OCI-LY1 (cell line): ENCODE measurements at regions not wholly inside any gene's neighbourhood (a gene's known extent, or its start where the extent isn't known, plus 50 kb on each side); places are given as distances from the start of the nearest gene placed in this dataset.

Experiments
- H2AFZ ChIP-seq: fragments of 200-600 bp; sonication (generic), shearing (Covaris generic); 2 replicates; pipeline ENCODE4 v1.6.0; 2014; ENCODE audit warnings: antibody characterized with exemption, mild to moderate bottlenecking, low read length
- H3F3A ChIP-seq: fragments of 200-600 bp; sonication (generic), shearing (Covaris generic); 2 replicates; pipeline ENCODE4 v1.6.0; 2014; ENCODE audit warnings: mild to moderate bottlenecking, antibody characterized with exemption, low read length, moderate library complexity; ENCODE audit not compliant: insufficient read depth
- H3K27ac ChIP-seq: fragments of 200-600 bp; sonication (generic); 2 replicates; pipeline ENCODE4 v1.5.1; 2014; ENCODE audit warnings: low read length, mixed run types, mild to moderate bottlenecking, low read depth; ENCODE audit not compliant: poor library complexity, severe bottlenecking
- H3K27me3 ChIP-seq: fragments of 200-600 bp; sonication (generic); 2 replicates; pipeline ENCODE4 v1.6.0; 2014; ENCODE audit warnings: antibody characterized with exemption, mild to moderate bottlenecking, low read length, moderate library complexity; ENCODE audit not compliant: insufficient read depth
- H3K36me3 ChIP-seq: fragments of 200-600 bp; sonication (generic); 2 replicates; pipeline ENCODE4 v1.6.1; 2014; ENCODE audit warnings: mild to moderate bottlenecking, antibody characterized with exemption, low read length, moderate library complexity, mixed read lengths; ENCODE audit not compliant: insufficient read depth
- H3K4me1 ChIP-seq: fragments of 200-600 bp; sonication (generic); 2 replicates; pipeline ENCODE4 v1.5.1; 2014; ENCODE audit warnings: mild to moderate bottlenecking, low read length, moderate library complexity; ENCODE audit not compliant: insufficient read depth, severe bottlenecking
- H3K4me2 ChIP-seq: fragments of 200-600 bp; sonication (generic), shearing (Covaris generic); 2 replicates; pipeline ENCODE4 v1.6.1; 2014; ENCODE audit warnings: low read length
- H3K4me3 ChIP-seq: fragments of 200-600 bp; sonication (generic); 2 replicates; pipeline ENCODE4 v1.5.1; 2014; ENCODE audit warnings: low read length, low read depth, mild to moderate bottlenecking, mixed read lengths; ENCODE audit not compliant: poor library complexity, severe bottlenecking
- H3K79me2 ChIP-seq: fragments of 200-600 bp; shearing (Covaris generic); 2 replicates; pipeline ENCODE4 v1.6.1; 2016; ENCODE audit warnings: mixed run types, low read length, mixed read lengths; ENCODE audit not compliant: insufficient read depth
- H3K9ac ChIP-seq: fragments of 200-600 bp; sonication (generic), shearing (Covaris generic); 2 replicates; pipeline ENCODE4 v1.6.1; 2014; ENCODE audit warnings: mild to moderate bottlenecking, low read length, mixed read lengths
- H3K9me2 ChIP-seq: fragments of 200-600 bp; sonication (generic), shearing (Covaris generic); 2 replicates; pipeline ENCODE4 v1.6.1; 2014; ENCODE audit warnings: low read depth, mild to moderate bottlenecking, low read length, mixed read lengths
- H3K9me3 ChIP-seq: fragments of 200-600 bp; shearing (Covaris generic); 2 replicates; pipeline ENCODE4 v1.6.1; 2014; ENCODE audit warnings: low read length, mixed read lengths
- H4K20me1 ChIP-seq: fragments of 200-600 bp; sonication (generic), shearing (Covaris generic); 2 replicates; pipeline ENCODE4 v1.6.0; 2016; ENCODE audit warnings: mild to moderate bottlenecking, low read length; ENCODE audit not compliant: insufficient read depth
- CTCF ChIP-seq: fragments of 200-600 bp; sonication (generic), shearing (Covaris generic); IDR thresholded peaks from 2 replicates; pipeline ENCODE4 v1.5.1; 2017; ENCODE audit warnings: mild to moderate bottlenecking, antibody characterized with exemption, low read length, moderate library complexity, mixed read lengths
- EZH2 ChIP-seq: fragments of 200-600 bp; sonication (generic), shearing (Covaris generic); IDR thresholded peaks from 2 replicates; pipeline ENCODE4 v1.8.0; 2017; ENCODE audit warnings: borderline replicate concordance, mixed run types, mild to moderate bottlenecking, antibody characterized with exemption, low read length, moderate library complexity, mixed read lengths

DNA sequence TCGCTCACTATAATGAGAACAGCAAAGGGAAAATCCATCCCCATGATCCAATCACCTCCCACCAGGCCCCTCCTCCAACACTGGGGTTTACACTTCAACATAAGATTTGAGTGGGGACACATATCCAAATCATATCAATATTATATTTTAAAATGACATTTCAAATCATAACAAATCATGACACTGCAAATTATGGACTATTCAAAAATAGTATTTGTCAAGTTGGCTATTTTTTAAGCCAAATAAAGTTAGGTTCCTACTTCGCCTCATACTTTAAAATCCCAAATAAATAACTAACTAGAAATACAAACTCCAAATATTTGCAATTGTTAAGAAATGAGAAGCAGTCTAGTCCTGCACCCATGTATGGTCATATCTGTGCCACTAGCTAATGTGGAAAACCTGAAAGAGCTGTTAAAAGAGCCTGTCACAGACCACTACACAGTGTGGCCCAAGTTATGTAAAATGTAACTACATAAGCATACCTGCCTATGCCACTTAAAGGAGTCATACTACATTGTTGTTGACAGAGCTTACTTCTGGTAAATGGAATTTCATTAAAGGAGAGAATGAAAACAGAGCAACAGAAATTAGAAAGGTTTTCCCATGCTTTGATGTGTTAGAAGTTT, 334.7 kb upstream of the GULP1 start:
- Histone ChIP-seq H3K4me3 (no peak overlapping the region), H2AFZ (no peak overlapping the region), H3K27ac (no peak overlapping the region), H3K36me3 (no peaks in the 10 kb centered on the region), H4K20me1 (no peaks in the 10 kb centered on the region), H3K9me2 (no peaks in the 10 kb centered on the region), H3K9me3 (no peaks in the 10 kb centered on the region), H3K4me2 (no peak overlapping the region), H3F3A (no peaks in the 10 kb centered on the region), H3K4me1 (peaks cover 4% of the 10 kb centered on the region), H3K9ac (no peak overlapping the region), H3K27me3 (no peaks in the 10 kb centered on the region), H3K79me2 (no peaks in the 10 kb centered on the region)
- TF ChIP-seq CTCF (no peak), EZH2 (no peak)

- no peaks in the 10 kb centered on the region for H3K27me3 ChIP-seq
- no peak overlapping the region for H3K9ac ChIP-seq
- no peak overlapping the region for H3K4me3 ChIP-seq
- H3K4me1 ChIP-seq: peaks cover 4% of the 10 kb centered on the region
- no peak overlapping the region for H3K4me2 ChIP-seq
- H3K79me2 ChIP-seq: no peaks in the 10 kb centered on the region
- no peak overlapping the region for H2AFZ ChIP-seq
- H3K9me2 ChIP-seq: no peaks in the 10 kb centered on the region
- H3F3A ChIP-seq: no peaks in the 10 kb centered on the region
- no peaks in the 10 kb centered on the region for H3K36me3 ChIP-seq
- H3K27ac ChIP-seq: no peak overlapping the region
- H3K9me3 ChIP-seq: no peaks in the 10 kb centered on the region
- H4K20me1 ChIP-seq: no peaks in the 10 kb centered on the region
- TF ChIP-seq CTCF: no peak
- TF ChIP-seq EZH2: no peak
These were observed 331.9 kb upstream of the GULP1 start for GRCh38 chr2:187959821-187960220.

DNA sequence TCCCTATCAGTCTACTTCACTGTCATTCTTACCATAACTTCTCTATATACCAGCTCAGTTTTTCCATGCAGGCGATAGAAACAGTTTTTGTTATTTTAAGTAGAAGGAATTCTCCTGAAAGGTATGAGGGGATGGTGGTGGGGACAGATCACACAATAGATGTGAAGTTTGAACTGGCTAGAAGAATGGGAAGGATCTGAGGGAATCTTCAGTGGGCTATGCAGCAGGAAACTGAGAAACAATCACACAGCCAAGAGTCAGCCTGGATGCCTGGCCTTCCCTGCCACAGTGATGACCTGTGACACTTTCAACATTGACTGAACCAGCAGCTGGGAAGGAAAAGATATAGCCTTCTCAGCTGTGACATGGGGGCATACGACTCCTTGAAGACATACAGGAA, 329.1 kb upstream of the GULP1 start:
- H3K36me3 ChIP-seq: no peaks in the 10 kb centered on the region
- H3F3A ChIP-seq: no peaks in the 10 kb centered on the region
- H3K27ac ChIP-seq: no peak overlapping the region
- no peak for TF ChIP-seq EZH2
- no peak for TF ChIP-seq CTCF
- H3K27me3 ChIP-seq: no peaks in the 10 kb centered on the region
- H3K9ac ChIP-seq: no peak overlapping the region
- no peaks in the 10 kb centered on the region for H3K9me3 ChIP-seq
- no peaks in the 10 kb centered on the region for H3K9me2 ChIP-seq
- peaks cover 3% of the 10 kb centered on the region for H3K4me1 ChIP-seq
- no peak overlapping the region for H2AFZ ChIP-seq
- no peaks in the 10 kb centered on the region for H4K20me1 ChIP-seq
- H3K4me3 ChIP-seq: no peak overlapping the region
- H3K79me2 ChIP-seq: no peaks in the 10 kb centered on the region
- no peak overlapping the region for H3K4me2 ChIP-seq
